Keratinocyte (primary cell): ENCODE measurements at regions not wholly inside any gene's neighbourhood (a gene's known extent, or its start where the extent isn't known, plus 50 kb on each side); places are given as distances from the start of the nearest gene placed in this dataset.

Experiments used
- DNase-seq: peaks from one replicate; pipeline ENCODE4 v3.0.0-alpha.2; 2011; ENCODE audit warnings: low read depth, missing footprints, low spot score
- FAIRE-seq: peaks from 2 replicates; lab custom pipeline; 2011; peaks lifted over from hg19 to GRCh38; lab: Jason Lieb, UNC
- H2AFZ ChIP-seq: 2 replicates; pipeline ENCODE4 v1.6.0; 2012; ENCODE audit warnings: low read length, control low read depth, inconsistent platforms; ENCODE audit not compliant: control insufficient read depth
- H3K27ac ChIP-seq: 2 replicates; pipeline ENCODE4 v1.5.1; 2011; ENCODE audit warnings: low read length; ENCODE audit not compliant: control insufficient read depth, insufficient read depth
- H3K27me3 ChIP-seq: 3 replicates; pipeline ENCODE4 v1.6.0; 2011; ENCODE audit warnings: low read length; ENCODE audit not compliant: control insufficient read depth, insufficient read depth; ENCODE audit errors: extremely low read depth
- H3K36me3 ChIP-seq, 2 experiments: 2 replicates in 1 of 2; 3 replicates in 1 of 2; pipeline ENCODE4 v1.5.1; 2011; ENCODE audit warnings: low read length in 2 of 2, mild to moderate bottlenecking in 1 of 2; ENCODE audit not compliant: control insufficient read depth in 2 of 2, insufficient read depth in 2 of 2; ENCODE audit errors: extremely low read depth in 1 of 2
- H3K4me1 ChIP-seq: 3 replicates; pipeline ENCODE4 v1.5.1; 2011; ENCODE audit warnings: low read length; ENCODE audit not compliant: control insufficient read depth, insufficient read depth; ENCODE audit errors: extremely low read depth
- H3K4me2 ChIP-seq: 3 replicates; pipeline ENCODE4 v1.6.0; 2011; ENCODE audit warnings: low read depth, low read length; ENCODE audit not compliant: control insufficient read depth, insufficient read depth; ENCODE audit errors: extremely low read depth
- H3K4me3 ChIP-seq, 3 experiments: fragments of 200-600 bp in 1 of 3; sonication (generic) in 1 of 3; 2 replicates in 2 of 3; 3 replicates in 1 of 3; pipeline ENCODE4 v1.5.1; 2011 to 2016; ENCODE audit warnings: low read length in 3 of 3, mild to moderate bottlenecking in 3 of 3, control low read depth in 2 of 3, inconsistent platforms in 1 of 3, low read depth in 1 of 3, mixed read lengths in 1 of 3, mixed run types in 1 of 3, moderate library complexity in 1 of 3; ENCODE audit not compliant: control insufficient read depth in 2 of 3, insufficient read depth in 2 of 3; ENCODE audit errors: extremely low read depth in 1 of 3
- H3K79me2 ChIP-seq: 2 replicates; pipeline ENCODE4 v1.6.0; 2012; ENCODE audit warnings: low read length; ENCODE audit not compliant: control insufficient read depth, insufficient read depth
- H3K9ac ChIP-seq: 3 replicates; pipeline ENCODE4 v1.6.0; 2011; ENCODE audit warnings: low read length; ENCODE audit not compliant: control insufficient read depth, insufficient read depth; ENCODE audit errors: extremely low read depth
- H3K9me1 ChIP-seq: 3 replicates; pipeline ENCODE4 v1.6.0; 2011; ENCODE audit warnings: low read length; ENCODE audit not compliant: control insufficient read depth, insufficient read depth; ENCODE audit errors: extremely low read depth
- H3K9me3 ChIP-seq: 2 replicates; pipeline ENCODE4 v1.5.1; 2012; ENCODE audit warnings: low read depth, low read length; ENCODE audit not compliant: control insufficient read depth
- H4K20me1 ChIP-seq: 3 replicates; pipeline ENCODE4 v1.6.0; 2011; ENCODE audit warnings: low read length; ENCODE audit not compliant: control insufficient read depth, insufficient read depth; ENCODE audit errors: extremely low read depth
- CTCF ChIP-seq, 3 experiments: IDR thresholded peaks in 1 of 3; conservative IDR thresholded peaks in 1 of 3; optimal IDR thresholded peaks in 1 of 3; 2 replicates in 2 of 3; 3 replicates in 1 of 3; pipeline versions ENCODE3 to v1.5.1; 2011; ENCODE audit warnings: low read length in 3 of 3, mild to moderate bottlenecking in 3 of 3, moderate library complexity in 2 of 3, control low read depth in 1 of 3, inconsistent platforms in 1 of 3; ENCODE audit not compliant: insufficient read depth in 2 of 3; ENCODE audit errors: extremely low read depth in 1 of 3
- EZH2 ChIP-seq: IDR thresholded peaks from one replicate; pipeline ENCODE4 v1.6.1; 2012; ENCODE audit warnings: inconsistent platforms, mild to moderate bottlenecking, low read length, moderate library complexity
- dilution Hi-C: fragments of 300-500 bp; cut with MboI; formaldehyde crosslinking; loops from one replicate; pipeline ENCODE4 v1.7.0; 2020; ENCODE audit warnings: low sequenced_read_pairs; ENCODE audit not compliant: extremely low pct_ligation_motif_present

GRCh38 chr12:115606040-115606439 is 671.5 kb downstream of the MED13L start:
- Histone ChIP-seq H3K9me3 (no peaks in the 10 kb centered on the region), H3K27me3 (peaks cover 4% of the 10 kb centered on the region), H3K27ac (no peak overlapping the region), H3K4me2 (no peak overlapping the region), H3K79me2 (no peaks in the 10 kb centered on the region), H3K9ac (no peak overlapping the region), H3K4me1 (no peaks in the 10 kb centered on the region), H3K9me1 (no peaks in the 10 kb centered on the region), H3K36me3 (no peaks in the 10 kb centered on the region), H2AFZ (no peak overlapping the region), H3K4me3 (no peak overlapping the region), H4K20me1 (no peaks in the 10 kb centered on the region)
- TF ChIP-seq EZH2 (no peak), CTCF (optimal IDR thresholded peaks at IDR 0.05 in 1 of 3, IDR thresholded peaks at IDR 0.05 in 1 of 3, conservative IDR thresholded peaks at IDR 0.05 in 1 of 3; ENCODE audit: extremely low read depth in 1 of 3, insufficient read depth in 2 of 3, low read length in 3 of 3) (no peak)
- dilution Hi-C loops: no loop called here
- DNase-seq: no peak
- FAIRE-seq: no peak

- no peak overlapping the region for H2AFZ ChIP-seq
Measured at GRCh38 chr12:115598871-115599811, 678.4 kb downstream of the MED13L start.

More at GRCh38 chr12:115598871-115599811, 678.4 kb downstream of the MED13L start:
- dilution Hi-C loops: no loop called here
- TF ChIP-seq EZH2 (peak; percentile 3), CTCF (optimal IDR thresholded peaks at IDR 0.05 in 1 of 3, IDR thresholded peaks at IDR 0.05 in 1 of 3, conservative IDR thresholded peaks at IDR 0.05 in 1 of 3; ENCODE audit: extremely low read depth in 1 of 3, insufficient read depth in 2 of 3, low read length in 3 of 3) (no peak)
- H3K27ac ChIP-seq: no peak overlapping the region
- peaks cover 13% of the 10 kb centered on the region for H3K27me3 ChIP-seq
- no peaks in the 10 kb centered on the region for H3K9me1 ChIP-seq
- no peak overlapping the region for H3K9ac ChIP-seq
- H3K9me3 ChIP-seq: no peaks in the 10 kb centered on the region
- no peaks in the 10 kb centered on the region for H3K79me2 ChIP-seq
- no peak for FAIRE-seq
- no peaks in the 10 kb centered on the region for H3K36me3 ChIP-seq
- no peak overlapping the region for H3K4me3 ChIP-seq
- no peaks in the 10 kb centered on the region for H4K20me1 ChIP-seq
- no peak for DNase-seq
- peak overlapping the region; percentile 32 for H3K4me2 ChIP-seq
- H3K4me1 ChIP-seq: no peaks in the 10 kb centered on the region
